Liver (tissue), 8 donors: ENCODE measurements at regions not wholly inside any gene's neighbourhood (a gene's known extent, or its start where the extent isn't known, plus 50 kb on each side); places are given as distances from the start of the nearest gene placed in this dataset.

Experiments
- DNase-seq: peaks from one replicate; pipeline ENCODE4 v3.0.0-alpha.2; 2017; ENCODE audit warnings: low spot score
- H3K27ac ChIP-seq, 2 donors: one replicate each; pipeline ENCODE4 v1.7.0; 2013; ENCODE audit warnings: inconsistent platforms in 2 of 2, low read length in 2 of 2, control low read depth in 1 of 2, low read depth in 1 of 2, mild to moderate bottlenecking in 1 of 2
- H3K27me3 ChIP-seq, 4 donors: one replicate each; pipeline versions ENCODE4 v1.6.1 to v1.7.0; 2013; ENCODE audit warnings: low read length in 3 of 4, inconsistent platforms in 1 of 4, mild to moderate bottlenecking in 1 of 4, moderate library complexity in 1 of 4; ENCODE audit not compliant: control insufficient read depth in 4 of 4, insufficient read depth in 4 of 4
- H3K36me3 ChIP-seq, 4 donors: one replicate each; pipeline versions ENCODE4 v1.6.1 to v1.7.0; 2013; ENCODE audit warnings: low read length in 3 of 4, mild to moderate bottlenecking in 3 of 4, low read depth in 1 of 4, moderate library complexity in 1 of 4; ENCODE audit not compliant: control insufficient read depth in 4 of 4, insufficient read depth in 3 of 4
- H3K4me1 ChIP-seq, 4 donors: one replicate each; pipeline versions ENCODE4 v1.6.1 to v1.7.0; 2013; ENCODE audit warnings: low read length in 3 of 4, mild to moderate bottlenecking in 3 of 4, moderate library complexity in 1 of 4; ENCODE audit not compliant: control insufficient read depth in 4 of 4, insufficient read depth in 4 of 4
- H3K4me3 ChIP-seq, 3 donors: one replicate each; pipeline versions ENCODE4 v1.6.1 to v1.7.0; 2013; ENCODE audit warnings: low read length in 3 of 3, control low read depth in 1 of 3, low read depth in 1 of 3, mild to moderate bottlenecking in 1 of 3
- H3K9ac ChIP-seq, 2 donors: one replicate each; pipeline ENCODE4 v1.7.0; 2013; ENCODE audit warnings: low read length in 2 of 2, mild to moderate bottlenecking in 2 of 2, moderate library complexity in 2 of 2, control low read depth in 1 of 2, low read depth in 1 of 2
- H3K9me3 ChIP-seq, 4 donors: one replicate each; pipeline versions ENCODE4 v1.6.1 to v1.7.0; 2013; ENCODE audit warnings: low read length in 3 of 4; ENCODE audit not compliant: control insufficient read depth in 4 of 4
- EGR1 ChIP-seq, 2 donors: IDR thresholded peaks; 2 replicates each; pipeline ENCODE4 v1.6.1; 2016 to 2018; ENCODE audit warnings: antibody characterized with exemption in 2 of 2, low read depth in 2 of 2
- FOXA2 ChIP-seq: IDR thresholded peaks from 2 replicates; pipeline ENCODE4 v1.6.1; 2016; ENCODE audit warnings: antibody characterized with exemption
- GABPA ChIP-seq, 2 donors: IDR thresholded peaks in 1 of 2; conservative IDR thresholded peaks in 1 of 2; 2 replicates each; pipeline ENCODE4 v1.6.1; 2016; ENCODE audit warnings: antibody characterized with exemption in 2 of 2, mild to moderate bottlenecking in 1 of 2, moderate library complexity in 1 of 2
- HNF4A ChIP-seq, 2 donors: conservative IDR thresholded peaks; 2 replicates each; pipeline ENCODE4 v1.6.1; 2016; ENCODE audit warnings: antibody characterized with exemption in 2 of 2, mild to moderate bottlenecking in 2 of 2
- HNF4G ChIP-seq: IDR thresholded peaks from 2 replicates; pipeline ENCODE4 v1.6.1; 2016; ENCODE audit warnings: antibody characterized with exemption
- JUND ChIP-seq, 2 donors: IDR thresholded peaks; 2 replicates each; pipeline ENCODE4 v1.6.1; 2016; ENCODE audit warnings: antibody characterized with exemption in 2 of 2
- MAX ChIP-seq: IDR thresholded peaks from 2 replicates; pipeline ENCODE4 v1.6.1; 2016; ENCODE audit warnings: antibody characterized with exemption
- NR2F2 ChIP-seq: IDR thresholded peaks from 2 replicates; pipeline ENCODE4 v1.6.1; 2016; ENCODE audit warnings: antibody characterized with exemption
- RAD21 ChIP-seq, 2 donors: IDR thresholded peaks; 2 replicates each; pipeline ENCODE4 v1.6.1; 2016; ENCODE audit warnings: antibody characterized with exemption in 2 of 2, mild to moderate bottlenecking in 2 of 2
- REST ChIP-seq: IDR thresholded peaks from 2 replicates; pipeline ENCODE4 v1.6.1; 2016; ENCODE audit warnings: antibody characterized with exemption, mild to moderate bottlenecking
- SP1 ChIP-seq: IDR thresholded peaks from 2 replicates; pipeline ENCODE4 v1.6.1; 2018; ENCODE audit warnings: antibody characterized with exemption, mild to moderate bottlenecking
- TAF1 ChIP-seq: conservative IDR thresholded peaks from 2 replicates; pipeline ENCODE4 v1.6.1; 2016; ENCODE audit warnings: antibody characterized with exemption, mild to moderate bottlenecking
- YY1 ChIP-seq: IDR thresholded peaks from 2 replicates; pipeline ENCODE4 v1.6.1; 2016; ENCODE audit warnings: antibody characterized with exemption, mild to moderate bottlenecking
- ZBTB33 ChIP-seq: IDR thresholded peaks from 2 replicates; pipeline ENCODE4 v1.6.1; 2016; ENCODE audit warnings: antibody characterized with exemption
- WGBS: extraction: QIAGEN DNeasy Blood & Tissue Kit; methylation state at CpG from one replicate; pipeline ENCODE4 v1.1.7; 2013; 5-methylcytosine and 5-hydroxymethylcytosine counted together
- TF ChIP-seq, protein P1 (sequence below): fragments of 150-350 bp; IDR thresholded peaks from 2 replicates; pipeline ENCODE4 v1.5.1; 2017; ENCODE audit warnings: improper control_type of control experiment, low read depth, low read length; ENCODE audit not compliant: missing input control
- donor health status: healthy.
- donor health status: healthy.
- donor health status: healthy.
- donor health status: healthy.
- donor health status: healthy.

- H3K36me3 ChIP-seq, result no peaks in the 10 kb centered on the region
- no peaks in the 10 kb centered on the region for H3K4me1 ChIP-seq
- peaks cover 0 to 2% (median 0%) of the 10 kb centered on the region in 4 donors for H3K9me3 ChIP-seq
- 71% methylated on average over 7 of the region's 7 CpGs for WGBS
- H3K27me3 ChIP-seq, result no peaks in the 10 kb centered on the region
- no peak for DNase-seq
- no peak for TF ChIP-seq FOXA2
- TF ChIP-seq YY1, result no peak
- no peak for TF ChIP-seq RAD21 (IDR thresholded peaks at IDR 0.05)
- no peak for TF ChIP-seq TAF1
- TF ChIP-seq MAX, result no peak
- TF ChIP-seq GABPA (IDR thresholded peaks at IDR 0.05 in 1 of 2, conservative IDR thresholded peaks at IDR 0.05 in 1 of 2), result no peak
- no peak for TF ChIP-seq EGR1 (IDR thresholded peaks at IDR 0.05; ENCODE audit: low read depth in 2 of 2)
- no peak for TF ChIP-seq ZBTB33
- TF ChIP-seq JUND (IDR thresholded peaks at IDR 0.05), result no peak
- no peak for TF ChIP-seq NR2F2
- no peak overlapping the region for H3K9ac ChIP-seq
- H3K4me3 ChIP-seq, result no peak overlapping the region
- no peak overlapping the region for H3K27ac ChIP-seq
These were observed 417.2 kb downstream of the CDH7 start for GRCh38 chr18:66167829-66168684.

GRCh38 chr18:66160007-66160406 lies 409.2 kb downstream of the CDH7 start:
- TF ChIP-seq ZBTB33, result no peak
- TF ChIP-seq NR2F2, result no peak
- TF ChIP-seq, protein P1, sequence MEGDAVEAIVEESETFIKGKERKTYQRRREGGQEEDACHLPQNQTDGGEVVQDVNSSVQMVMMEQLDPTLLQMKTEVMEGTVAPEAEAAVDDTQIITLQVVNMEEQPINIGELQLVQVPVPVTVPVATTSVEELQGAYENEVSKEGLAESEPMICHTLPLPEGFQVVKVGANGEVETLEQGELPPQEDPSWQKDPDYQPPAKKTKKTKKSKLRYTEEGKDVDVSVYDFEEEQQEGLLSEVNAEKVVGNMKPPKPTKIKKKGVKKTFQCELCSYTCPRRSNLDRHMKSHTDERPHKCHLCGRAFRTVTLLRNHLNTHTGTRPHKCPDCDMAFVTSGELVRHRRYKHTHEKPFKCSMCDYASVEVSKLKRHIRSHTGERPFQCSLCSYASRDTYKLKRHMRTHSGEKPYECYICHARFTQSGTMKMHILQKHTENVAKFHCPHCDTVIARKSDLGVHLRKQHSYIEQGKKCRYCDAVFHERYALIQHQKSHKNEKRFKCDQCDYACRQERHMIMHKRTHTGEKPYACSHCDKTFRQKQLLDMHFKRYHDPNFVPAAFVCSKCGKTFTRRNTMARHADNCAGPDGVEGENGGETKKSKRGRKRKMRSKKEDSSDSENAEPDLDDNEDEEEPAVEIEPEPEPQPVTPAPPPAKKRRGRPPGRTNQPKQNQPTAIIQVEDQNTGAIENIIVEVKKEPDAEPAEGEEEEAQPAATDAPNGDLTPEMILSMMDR, result no peak
- TF ChIP-seq HNF4G, result no peak
- TF ChIP-seq HNF4A (conservative IDR thresholded peaks at IDR 0.05), result no peak
- TF ChIP-seq RAD21 (IDR thresholded peaks at IDR 0.05), result no peak
- TF ChIP-seq YY1, result no peak
- no peak for TF ChIP-seq EGR1 (IDR thresholded peaks at IDR 0.05; ENCODE audit: low read depth in 2 of 2)
- TF ChIP-seq REST, result no peak
- TF ChIP-seq FOXA2, result no peak
- TF ChIP-seq SP1, result no peak
- H3K4me1 ChIP-seq, result no peaks in the 10 kb centered on the region
- DNase-seq, result no peak
- H3K27ac ChIP-seq, result no peak overlapping the region
- peaks cover 0 to 2% (median 0%) of the 10 kb centered on the region in 4 donors for H3K9me3 ChIP-seq
- no peak overlapping the region for H3K9ac ChIP-seq
- 79% methylated on average over 3 of the region's 3 CpGs for WGBS
- H3K36me3 ChIP-seq, result no peaks in the 10 kb centered on the region
- no peaks in the 10 kb centered on the region for H3K27me3 ChIP-seq
- H3K4me3 ChIP-seq, result no peak overlapping the region
